Endothelial cell (in vitro differentiated cells): ENCODE measurements at regions not wholly inside any gene's neighbourhood (a gene's known extent, or its start where the extent isn't known, plus 50 kb on each side); places are given as distances from the start of the nearest gene placed in this dataset.
"Not testable (repeated sequence)": the region's sequence is repeated elsewhere in the genome, so short reads cannot be mapped to it uniquely, and the experiment has no call there.

ENCODE experiments used
- DNase-seq: peaks from one replicate; pipeline ENCODE4 v3.0.0; 2021; ENCODE audit warnings: low spot score
- H3K27ac Mint-ChIP-seq: one replicate; pipeline ENCODE4 v1.8.0; 2021; ENCODE audit warnings: mixed read lengths, inconsistent platforms; ENCODE audit not compliant: unreplicated experiment
- H3K27me3 Mint-ChIP-seq: one replicate; pipeline ENCODE4 v1.8.0; 2021; ENCODE audit warnings: mild to moderate bottlenecking, moderate library complexity, mixed read lengths, inconsistent platforms; ENCODE audit not compliant: unreplicated experiment
- H3K36me3 Mint-ChIP-seq: one replicate; pipeline ENCODE4 v1.8.0; 2021; ENCODE audit warnings: mild to moderate bottlenecking, low read depth, mixed read lengths, inconsistent platforms; ENCODE audit not compliant: unreplicated experiment
- H3K4me1 Mint-ChIP-seq: one replicate; pipeline ENCODE4 v1.8.0; 2021; ENCODE audit warnings: mild to moderate bottlenecking, mixed read lengths, inconsistent platforms; ENCODE audit not compliant: unreplicated experiment
- H3K4me3 Mint-ChIP-seq: one replicate; pipeline ENCODE4 v1.8.0; 2021; ENCODE audit warnings: mild to moderate bottlenecking, mixed read lengths, inconsistent platforms; ENCODE audit not compliant: unreplicated experiment
- H3K9me3 Mint-ChIP-seq: one replicate; pipeline ENCODE4 v1.8.0; 2021; ENCODE audit warnings: mixed read lengths, inconsistent platforms; ENCODE audit not compliant: unreplicated experiment
- TF ChIP-seq, protein P1 (sequence below): fragments of 200-600 bp; sonication (generic); IDR thresholded peaks from one replicate; pipeline ENCODE4 v1.5.0; 2021; ENCODE audit warnings: antibody characterized with exemption; ENCODE audit not compliant: unreplicated experiment

DNA sequence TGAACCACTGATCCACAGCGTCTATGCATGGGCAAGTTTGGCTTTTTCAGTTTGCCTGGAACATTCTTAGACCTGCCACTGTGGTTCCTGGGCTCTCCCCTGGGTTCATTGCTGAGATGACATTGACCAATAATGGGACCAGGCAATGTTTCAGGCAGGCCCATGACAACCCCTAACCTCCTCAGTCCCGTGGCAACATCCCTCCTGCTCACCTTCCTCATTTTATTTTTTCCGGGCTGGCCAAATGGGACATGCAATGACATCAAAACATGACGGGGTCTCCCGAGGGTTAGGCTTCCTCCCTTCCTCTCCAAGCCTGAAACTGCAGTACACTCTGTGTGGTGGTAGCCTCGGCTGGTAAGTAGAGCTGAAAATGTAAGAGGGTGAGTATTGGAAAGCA lies 234.0 kb upstream of the RREB1 start:
- Mint-ChIP-seq H3K27me3 (no peaks in the 10 kb centered on the region), H3K4me3 (no peak overlapping the region), H3K4me1 (no peaks in the 10 kb centered on the region), H3K27ac (no peak overlapping the region), H3K9me3 (no peaks in the 10 kb centered on the region), H3K36me3 (no peaks in the 10 kb centered on the region)
- TF ChIP-seq, protein P1, sequence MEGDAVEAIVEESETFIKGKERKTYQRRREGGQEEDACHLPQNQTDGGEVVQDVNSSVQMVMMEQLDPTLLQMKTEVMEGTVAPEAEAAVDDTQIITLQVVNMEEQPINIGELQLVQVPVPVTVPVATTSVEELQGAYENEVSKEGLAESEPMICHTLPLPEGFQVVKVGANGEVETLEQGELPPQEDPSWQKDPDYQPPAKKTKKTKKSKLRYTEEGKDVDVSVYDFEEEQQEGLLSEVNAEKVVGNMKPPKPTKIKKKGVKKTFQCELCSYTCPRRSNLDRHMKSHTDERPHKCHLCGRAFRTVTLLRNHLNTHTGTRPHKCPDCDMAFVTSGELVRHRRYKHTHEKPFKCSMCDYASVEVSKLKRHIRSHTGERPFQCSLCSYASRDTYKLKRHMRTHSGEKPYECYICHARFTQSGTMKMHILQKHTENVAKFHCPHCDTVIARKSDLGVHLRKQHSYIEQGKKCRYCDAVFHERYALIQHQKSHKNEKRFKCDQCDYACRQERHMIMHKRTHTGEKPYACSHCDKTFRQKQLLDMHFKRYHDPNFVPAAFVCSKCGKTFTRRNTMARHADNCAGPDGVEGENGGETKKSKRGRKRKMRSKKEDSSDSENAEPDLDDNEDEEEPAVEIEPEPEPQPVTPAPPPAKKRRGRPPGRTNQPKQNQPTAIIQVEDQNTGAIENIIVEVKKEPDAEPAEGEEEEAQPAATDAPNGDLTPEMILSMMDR, result no peak
- DNase-seq, result no peak

DNA sequence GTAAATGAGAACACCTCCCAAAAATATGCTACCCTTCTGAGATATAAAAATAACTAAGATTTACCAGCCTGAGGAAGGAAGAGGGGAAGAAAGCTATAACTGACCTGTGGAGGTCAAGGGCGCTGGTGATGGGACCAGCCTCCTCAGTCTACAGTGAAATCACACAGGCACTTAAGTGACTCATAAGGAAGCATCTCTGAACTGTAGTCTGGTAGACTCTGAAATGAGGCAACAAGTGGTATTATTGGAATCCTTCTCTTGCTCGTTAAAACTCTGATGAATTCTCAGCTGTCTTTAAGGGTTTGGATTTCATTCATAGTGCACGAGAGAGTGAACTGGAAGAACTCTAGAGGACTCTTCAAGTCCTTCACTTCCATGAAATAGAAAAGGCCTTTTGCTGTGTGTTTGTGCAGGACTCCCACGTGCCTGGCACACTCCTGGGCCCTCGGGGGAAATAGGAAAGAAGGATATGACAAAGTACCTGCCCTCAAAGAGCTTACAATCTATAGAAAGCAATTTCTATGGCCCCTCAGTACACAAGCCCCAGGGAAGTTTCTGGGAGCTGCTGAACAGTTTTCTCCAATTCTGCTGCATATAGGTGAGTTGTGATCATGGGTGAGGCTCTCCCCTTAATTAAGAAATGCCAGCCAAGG lies 231.8 kb upstream of the RREB1 start:
- Mint-ChIP-seq H3K27me3 (no peaks in the 10 kb centered on the region), H3K4me1 (no peaks in the 10 kb centered on the region), H3K4me3 (no peak overlapping the region), H3K27ac (no peak overlapping the region), H3K36me3 (no peaks in the 10 kb centered on the region), H3K9me3 (no peaks in the 10 kb centered on the region)
- TF ChIP-seq, protein P1, result no peak
- DNase-seq, result no peak

DNA sequence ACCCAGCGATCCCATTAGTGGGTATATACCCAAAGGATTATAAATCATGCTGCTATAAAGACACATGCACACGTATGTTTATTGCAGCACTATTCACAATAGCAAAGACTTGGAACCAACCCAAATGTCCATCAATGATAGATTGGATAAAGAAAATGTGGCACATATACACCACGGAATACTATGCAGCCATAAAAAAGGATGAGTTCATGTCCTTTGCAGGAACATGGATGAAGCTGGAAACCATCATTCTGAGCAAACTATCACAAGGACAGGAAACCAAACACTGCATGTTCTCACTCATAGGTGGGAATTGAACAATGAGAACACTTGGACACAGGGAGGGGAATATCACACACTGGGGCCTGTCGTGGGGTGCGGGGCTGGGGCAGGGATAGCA lies 230.0 kb upstream of the RREB1 start:
- not testable (repeated sequence) for H3K4me3 Mint-ChIP-seq, H3K9me3 Mint-ChIP-seq, H3K4me1 Mint-ChIP-seq, H3K27ac Mint-ChIP-seq, DNase-seq, H3K27me3 Mint-ChIP-seq, H3K36me3 Mint-ChIP-seq

DNA sequence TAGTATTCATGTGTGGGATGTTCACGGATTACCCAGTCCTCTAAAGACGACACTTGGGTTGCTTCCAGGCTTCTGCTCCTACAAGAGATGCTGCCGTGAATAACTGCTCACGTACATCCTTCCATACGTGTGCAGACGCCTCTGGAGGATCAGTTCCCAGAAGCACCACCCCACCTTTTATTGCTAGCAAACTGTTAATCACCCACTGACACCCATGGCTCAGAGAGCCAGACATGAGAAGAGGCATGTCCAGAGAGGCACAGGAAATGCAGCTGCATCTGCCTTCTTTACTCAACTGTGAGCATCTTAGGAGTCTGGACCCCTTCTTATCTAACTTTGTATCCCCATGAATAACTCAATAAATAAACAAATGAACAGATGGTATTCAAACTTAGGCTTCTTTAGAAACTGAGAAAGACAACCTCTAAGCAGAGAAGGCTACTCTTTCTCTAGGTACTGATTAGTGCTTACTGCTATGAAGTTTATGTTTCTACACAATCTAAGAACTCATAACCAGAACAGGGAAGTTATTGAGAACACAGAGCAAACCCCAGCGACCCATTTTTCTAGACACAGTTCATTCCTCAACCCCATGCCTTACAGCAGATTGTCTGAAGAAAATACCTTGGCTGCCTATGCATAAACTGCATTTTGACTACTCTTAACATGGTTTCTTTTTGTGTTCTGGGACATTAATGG lies 228.7 kb upstream of the RREB1 start:
- Mint-ChIP-seq H3K36me3 (no peaks in the 10 kb centered on the region), H3K27ac (peak overlapping the region; percentile 26), H3K4me1 (peaks cover 5% of the 10 kb centered on the region), H3K4me3 (no peak overlapping the region), H3K27me3 (no peaks in the 10 kb centered on the region), H3K9me3 (no peaks in the 10 kb centered on the region)
- TF ChIP-seq, protein P1, result no peak
- no peak for DNase-seq

DNA sequence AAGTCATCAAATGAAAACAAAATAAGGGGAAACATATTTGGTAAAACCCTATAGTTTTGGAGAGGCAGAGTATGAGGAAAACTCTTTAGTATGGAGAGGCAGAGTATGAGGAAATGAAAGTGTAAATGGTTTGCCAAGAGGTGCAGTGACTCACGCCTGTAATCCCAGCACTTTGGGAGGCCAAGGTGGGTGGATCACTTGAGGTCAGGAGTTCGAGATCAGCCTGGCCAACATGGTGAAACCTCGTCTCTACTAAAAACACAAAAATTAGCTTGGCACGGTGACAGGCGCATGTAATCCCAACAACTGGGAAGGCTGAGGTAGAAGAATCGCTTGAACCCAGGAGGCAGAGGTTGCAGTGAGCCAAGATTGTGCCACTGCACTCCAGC lies 228.2 kb upstream of the RREB1 start:
- H3K27ac Mint-ChIP-seq, H3K36me3 Mint-ChIP-seq, H3K27me3 Mint-ChIP-seq, H3K4me3 Mint-ChIP-seq, DNase-seq, H3K4me1 Mint-ChIP-seq, H3K9me3 Mint-ChIP-seq: not testable (repeated sequence)

DNA sequence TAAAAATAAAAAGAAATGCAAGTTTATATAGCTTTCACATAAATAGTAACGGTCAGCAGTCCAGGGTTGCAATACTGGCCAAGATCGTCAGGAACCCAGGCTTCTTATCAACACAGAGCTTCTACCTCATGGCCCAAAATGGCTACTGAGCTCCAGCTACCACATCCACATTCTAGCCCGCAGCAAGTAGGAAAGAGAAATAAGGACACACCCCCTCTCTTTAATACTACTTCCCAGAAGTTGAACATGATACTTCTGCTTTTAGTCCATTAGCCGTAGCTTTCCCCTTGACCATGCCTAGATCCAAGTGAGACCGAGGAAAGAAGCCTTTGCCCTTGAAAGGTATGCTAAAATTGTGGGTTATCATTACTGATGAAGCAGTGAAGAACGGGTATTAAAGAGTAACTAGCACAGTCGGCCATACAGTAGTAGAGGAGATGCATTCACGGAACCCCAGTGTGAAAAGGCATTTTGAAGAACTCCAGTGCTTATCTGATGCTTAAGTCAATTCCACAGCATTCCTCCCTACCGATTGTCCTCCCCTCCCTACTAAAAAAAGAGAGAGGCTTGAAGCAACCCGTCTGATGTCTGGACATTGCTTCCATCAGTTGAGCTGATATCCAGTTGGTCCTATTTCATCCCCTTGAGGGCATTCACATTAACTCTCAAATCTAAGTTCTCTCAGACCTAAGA lies 226.9 kb upstream of the RREB1 start:
- H3K4me3 Mint-ChIP-seq, result no peak overlapping the region
- no peaks in the 10 kb centered on the region for H3K27me3 Mint-ChIP-seq
- no peak for DNase-seq
- no peak overlapping the region for H3K27ac Mint-ChIP-seq
- TF ChIP-seq, protein P1, result no peak
- H3K36me3 Mint-ChIP-seq, result no peaks in the 10 kb centered on the region
- peaks cover 7% of the 10 kb centered on the region for H3K4me1 Mint-ChIP-seq
- H3K9me3 Mint-ChIP-seq, result no peaks in the 10 kb centered on the region
